ENCODE measurements at regions not wholly inside any gene's neighbourhood (a gene's known extent, or its start where the extent isn't known, plus 50 kb on each side); places are given as distances from the start of the nearest gene placed in this dataset.

DNA sequence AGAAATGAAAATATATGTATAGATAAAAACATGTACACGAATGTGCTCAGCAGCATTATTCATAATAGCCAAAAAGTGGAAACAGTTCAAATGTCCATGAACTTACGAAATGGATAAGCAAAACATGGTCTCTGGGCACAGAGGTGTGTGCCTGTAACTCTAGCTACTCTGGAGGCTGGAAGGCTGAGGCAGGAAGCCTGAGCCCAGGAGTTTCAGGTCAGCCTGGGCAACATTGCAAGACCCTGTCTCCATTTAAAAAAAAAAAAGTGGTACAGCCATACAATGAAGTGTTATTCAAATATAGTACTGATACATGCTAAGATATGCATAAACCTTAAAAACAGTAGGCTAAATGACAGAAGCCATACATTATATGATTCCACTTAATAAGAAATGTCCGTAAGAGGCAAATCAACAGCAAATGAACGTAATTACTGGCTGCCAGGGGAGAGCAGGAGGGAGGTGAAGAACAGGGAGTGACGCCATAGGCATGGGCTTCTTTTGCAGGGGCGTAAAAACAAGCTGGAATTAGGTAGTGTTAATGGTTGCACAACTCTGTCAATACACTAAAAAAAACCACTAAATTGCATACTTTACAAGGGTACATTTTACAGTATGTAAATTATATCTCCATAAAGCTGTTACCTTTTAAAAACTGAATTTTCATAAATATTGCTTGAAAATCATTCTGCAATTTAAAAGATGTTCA is 87.2 kb upstream of the PLEKHM1 start:
- no peak overlapping the region for H3K27ac Mint-ChIP-seq (ENCODE audit: unreplicated experiment)
- no peak overlapping the region for H3K4me3 Mint-ChIP-seq (ENCODE audit: unreplicated experiment)
- no peaks in the 10 kb centered on the region for H3K36me3 Mint-ChIP-seq (ENCODE audit: unreplicated experiment)
- H3K9me3 Mint-ChIP-seq (ENCODE audit: unreplicated experiment): no peaks in the 10 kb centered on the region
- H3K27me3 Mint-ChIP-seq (ENCODE audit: unreplicated experiment): no peaks in the 10 kb centered on the region
- DNase-seq: no peak
- peaks cover 4% of the 10 kb centered on the region for H3K4me1 Mint-ChIP-seq (ENCODE audit: low read depth, unreplicated experiment)
- TF ChIP-seq, protein P1, sequence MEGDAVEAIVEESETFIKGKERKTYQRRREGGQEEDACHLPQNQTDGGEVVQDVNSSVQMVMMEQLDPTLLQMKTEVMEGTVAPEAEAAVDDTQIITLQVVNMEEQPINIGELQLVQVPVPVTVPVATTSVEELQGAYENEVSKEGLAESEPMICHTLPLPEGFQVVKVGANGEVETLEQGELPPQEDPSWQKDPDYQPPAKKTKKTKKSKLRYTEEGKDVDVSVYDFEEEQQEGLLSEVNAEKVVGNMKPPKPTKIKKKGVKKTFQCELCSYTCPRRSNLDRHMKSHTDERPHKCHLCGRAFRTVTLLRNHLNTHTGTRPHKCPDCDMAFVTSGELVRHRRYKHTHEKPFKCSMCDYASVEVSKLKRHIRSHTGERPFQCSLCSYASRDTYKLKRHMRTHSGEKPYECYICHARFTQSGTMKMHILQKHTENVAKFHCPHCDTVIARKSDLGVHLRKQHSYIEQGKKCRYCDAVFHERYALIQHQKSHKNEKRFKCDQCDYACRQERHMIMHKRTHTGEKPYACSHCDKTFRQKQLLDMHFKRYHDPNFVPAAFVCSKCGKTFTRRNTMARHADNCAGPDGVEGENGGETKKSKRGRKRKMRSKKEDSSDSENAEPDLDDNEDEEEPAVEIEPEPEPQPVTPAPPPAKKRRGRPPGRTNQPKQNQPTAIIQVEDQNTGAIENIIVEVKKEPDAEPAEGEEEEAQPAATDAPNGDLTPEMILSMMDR (IDR thresholded peaks at IDR 0.05; ENCODE audit: partially characterized antibody, unreplicated experiment): no peak

DNA sequence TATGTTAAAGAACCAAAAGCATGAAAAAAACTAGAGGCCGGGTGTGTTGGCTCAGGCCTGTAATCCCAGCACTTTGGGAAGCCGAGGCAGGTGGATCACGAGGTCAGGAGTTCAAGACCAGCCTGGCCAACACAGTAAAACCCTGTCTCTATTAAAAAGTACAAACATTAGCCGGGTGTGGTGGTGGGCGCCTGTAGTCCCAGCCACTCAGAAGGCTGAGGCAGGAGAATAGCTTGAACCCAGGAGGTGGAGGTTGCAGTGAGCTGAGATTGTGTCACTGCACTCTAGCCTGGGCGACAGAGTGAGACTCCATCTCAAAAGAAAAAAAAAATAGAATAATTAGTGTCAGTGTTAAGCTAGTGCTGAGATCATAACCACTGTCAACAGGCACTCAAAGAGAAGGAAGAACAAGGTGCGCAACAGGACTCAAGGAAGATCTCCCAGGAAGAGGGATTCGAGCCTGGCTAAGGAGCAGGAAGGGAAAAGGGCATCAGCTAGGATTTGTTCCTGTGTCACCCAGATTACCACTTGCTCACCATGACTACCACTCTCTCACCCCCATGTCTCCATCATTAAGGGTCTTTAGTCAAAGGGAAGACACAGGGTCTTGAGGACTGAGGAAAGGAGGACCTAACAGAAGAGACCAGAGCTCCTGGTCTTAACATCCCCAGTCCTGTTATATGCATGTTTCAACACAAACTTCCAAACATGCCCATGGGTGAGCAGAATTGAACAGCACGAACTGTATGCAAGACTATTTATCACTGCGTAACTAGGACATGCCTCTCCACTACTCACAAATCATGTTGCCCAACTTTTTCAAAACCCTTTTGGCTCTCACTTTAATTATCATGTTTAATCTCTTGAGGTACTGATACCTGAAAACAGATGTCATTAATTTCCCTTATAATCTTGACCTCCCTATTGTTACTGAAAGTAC is 88.3 kb upstream of the PLEKHM1 start:
- Mint-ChIP-seq H3K27ac (ENCODE audit: unreplicated experiment) (no peak overlapping the region), H3K9me3 (ENCODE audit: unreplicated experiment) (no peaks in the 10 kb centered on the region), H3K4me1 (ENCODE audit: low read depth, unreplicated experiment) (peaks cover 8% of the 10 kb centered on the region), H3K27me3 (ENCODE audit: unreplicated experiment) (no peaks in the 10 kb centered on the region), H3K4me3 (ENCODE audit: unreplicated experiment) (no peak overlapping the region), H3K36me3 (ENCODE audit: unreplicated experiment) (no peaks in the 10 kb centered on the region)
- DNase-seq: no peak
- TF ChIP-seq, protein P1 (IDR thresholded peaks at IDR 0.05; ENCODE audit: partially characterized antibody, unreplicated experiment): no peak

DNA sequence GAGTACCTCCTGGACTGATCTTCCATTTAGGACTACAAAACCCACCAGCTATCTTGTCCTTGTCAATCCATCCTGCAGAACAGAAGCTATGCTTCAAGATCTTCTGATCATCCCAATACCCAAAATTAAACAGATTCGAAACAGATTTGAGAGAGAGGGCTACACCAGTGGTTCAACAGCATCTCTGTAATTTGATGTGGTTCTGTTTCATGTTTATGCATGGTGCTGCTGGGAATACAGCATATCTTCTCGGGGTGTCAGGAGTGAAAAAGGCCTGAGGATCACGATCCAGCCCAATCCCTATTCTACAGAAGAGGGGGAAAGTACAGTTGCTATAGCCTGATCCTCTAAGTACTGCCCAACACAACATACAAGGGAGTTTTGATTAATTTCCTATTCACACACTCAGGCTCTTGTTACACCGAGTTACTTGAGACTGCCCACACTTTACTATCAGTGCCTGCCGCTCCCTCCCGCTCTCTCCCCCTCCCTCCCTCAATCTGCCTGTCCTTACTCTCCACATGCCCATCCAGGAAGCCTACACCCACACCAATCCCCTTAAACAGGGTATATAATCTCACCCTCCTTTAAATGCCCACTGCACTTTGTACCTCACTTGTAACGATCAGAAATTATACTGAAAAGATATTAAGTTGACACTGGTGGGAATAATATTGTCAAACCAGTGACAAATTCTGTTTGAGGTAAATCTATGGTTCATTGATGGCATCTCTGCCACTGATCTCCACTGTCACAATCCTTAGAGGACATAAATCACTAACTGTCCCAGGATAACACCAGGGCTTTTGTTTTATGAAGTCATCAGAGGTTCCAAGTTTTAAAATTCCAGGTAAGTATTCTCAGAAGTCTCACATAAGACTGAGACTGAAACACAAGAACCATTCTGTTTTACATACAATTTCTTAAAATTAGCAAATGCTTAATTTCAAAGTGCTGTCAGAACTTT is 89.3 kb upstream of the PLEKHM1 start:
- Mint-ChIP-seq H3K4me3 (ENCODE audit: unreplicated experiment) (no peak overlapping the region), H3K27me3 (ENCODE audit: unreplicated experiment) (peaks cover 3% of the 10 kb centered on the region), H3K27ac (ENCODE audit: unreplicated experiment) (no peak overlapping the region), H3K4me1 (ENCODE audit: low read depth, unreplicated experiment) (peaks cover 8% of the 10 kb centered on the region), H3K9me3 (ENCODE audit: unreplicated experiment) (peaks cover 4% of the 10 kb centered on the region), H3K36me3 (ENCODE audit: unreplicated experiment) (peaks cover 5% of the 10 kb centered on the region)
- TF ChIP-seq, protein P1 (IDR thresholded peaks at IDR 0.05; ENCODE audit: partially characterized antibody, unreplicated experiment): no peak
- DNase-seq: no peak

DNA sequence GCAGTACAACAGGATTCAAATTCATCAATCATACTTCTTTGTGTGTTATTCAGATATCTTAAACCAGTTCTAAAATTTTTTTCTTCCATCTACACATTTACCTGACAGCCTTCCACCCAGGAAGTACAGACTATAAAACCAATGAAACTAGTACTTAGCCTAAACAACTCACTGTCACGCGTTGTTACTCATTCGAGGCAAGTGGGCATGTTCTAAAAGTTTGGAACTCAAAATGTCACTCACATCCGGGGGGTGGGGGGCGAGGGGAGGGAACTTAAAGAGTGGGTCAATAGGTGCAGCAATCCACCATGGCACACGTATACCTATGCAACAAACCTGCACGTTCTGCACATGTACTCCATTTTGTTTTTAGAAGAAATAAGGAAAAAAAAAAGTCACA is 90.4 kb upstream of the PLEKHM1 start:
- no peak for DNase-seq
- Mint-ChIP-seq H3K27ac (ENCODE audit: unreplicated experiment) (no peak overlapping the region), H3K27me3 (ENCODE audit: unreplicated experiment) (peaks cover 5% of the 10 kb centered on the region), H3K9me3 (ENCODE audit: unreplicated experiment) (peaks cover 5% of the 10 kb centered on the region), H3K4me1 (ENCODE audit: low read depth, unreplicated experiment) (peaks cover 8% of the 10 kb centered on the region), H3K36me3 (ENCODE audit: unreplicated experiment) (peaks cover 5% of the 10 kb centered on the region), H3K4me3 (ENCODE audit: unreplicated experiment) (no peak overlapping the region)
- TF ChIP-seq, protein P1 (IDR thresholded peaks at IDR 0.05; ENCODE audit: partially characterized antibody, unreplicated experiment): no peak

Data from glutamatergic neuron (in vitro differentiated cells).